GM19324 (cell line): ENCODE measurements at regions not wholly inside any gene's neighbourhood (a gene's known extent, or its start where the extent isn't known, plus 50 kb on each side); places are given as distances from the start of the nearest gene placed in this dataset.

Source experiments
- ATAC-seq: cut with Tn5 transposase; IDR thresholded peaks from one replicate; pipeline ENCODE4 v1.9.1; 2021; ENCODE audit warnings: mild to moderate bottlenecking, moderate library complexity; ENCODE audit not compliant: unreplicated experiment, low FRiP score

DNA sequence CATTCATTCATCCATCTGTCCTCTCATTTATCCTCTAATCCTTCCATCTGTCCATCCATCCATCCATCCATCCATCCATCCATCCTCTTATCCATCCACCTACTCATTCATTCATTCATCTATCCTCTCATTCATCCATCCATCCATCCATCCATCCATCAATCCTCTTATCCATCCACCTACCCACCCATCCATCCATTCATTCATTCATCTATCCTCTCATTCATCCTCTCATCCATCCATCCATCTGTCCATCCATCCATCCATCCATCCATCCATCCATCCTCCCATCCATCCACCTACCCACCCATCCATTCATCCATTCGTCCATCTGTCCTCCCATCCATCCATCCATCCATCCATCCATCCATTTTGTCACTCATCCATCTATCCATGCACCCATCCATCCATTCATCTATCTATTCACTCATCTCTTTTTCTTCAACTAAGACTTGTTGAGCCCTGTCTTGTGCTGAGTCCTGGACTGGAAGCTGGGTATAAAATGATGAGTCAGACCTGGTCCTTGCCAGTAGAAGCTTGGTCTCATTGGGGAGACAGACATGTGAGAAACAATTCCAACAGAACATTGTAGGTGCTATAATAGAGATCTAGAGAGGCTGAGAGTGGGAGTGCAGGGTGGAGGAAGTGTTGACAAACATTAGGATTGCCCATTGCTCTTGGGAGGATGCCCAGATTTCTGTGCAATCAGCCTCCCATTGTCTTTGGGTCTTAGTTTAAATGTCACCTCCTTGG lies 55.0 kb upstream of the IER5L start:
- no peak for ATAC-seq

GRCh38 chr9:129231759-129232158 lies 53.7 kb upstream of the IER5L start:
- ATAC-seq, result no peak

DNA sequence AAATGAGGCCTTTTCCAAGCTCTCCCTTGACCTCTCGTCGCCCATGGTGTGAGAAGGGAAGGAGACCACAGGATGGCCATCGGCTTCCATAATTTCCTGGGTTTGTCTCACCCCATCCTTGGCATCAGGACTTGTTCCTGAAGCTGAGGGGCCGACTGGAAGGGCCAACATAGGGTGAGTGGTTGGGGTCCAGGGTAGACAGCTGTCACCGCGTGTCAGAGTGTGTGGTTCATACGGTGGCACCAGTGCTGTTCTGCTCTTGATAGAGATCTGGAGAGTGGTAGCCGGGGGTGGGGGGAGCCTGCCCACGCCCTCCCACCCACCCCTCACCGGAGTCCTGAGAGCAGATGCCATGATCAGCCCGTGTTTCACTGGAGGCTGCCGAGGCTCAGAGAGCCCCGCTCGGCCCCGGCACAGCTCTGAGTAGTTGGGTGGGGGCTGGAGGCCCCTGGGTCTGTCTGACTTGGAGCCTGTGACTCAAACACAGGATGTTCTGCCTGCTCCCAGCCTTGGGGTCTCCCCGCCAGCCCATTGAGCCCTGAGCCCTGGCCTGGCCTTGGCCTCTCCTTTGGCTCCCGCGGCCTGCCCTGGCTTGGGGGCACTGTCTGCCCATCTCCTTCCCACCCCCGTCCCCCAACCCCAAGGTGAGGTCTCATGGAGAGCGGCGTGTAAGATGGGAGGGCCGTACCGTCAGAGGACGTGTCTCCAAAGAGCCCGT lies 53.1 kb upstream of the IER5L start:
- ATAC-seq, result no peak

GRCh38 chr9:129230302-129230701 lies 52.2 kb upstream of the IER5L start:
- ATAC-seq, result no peak
